DMS53 treated with DMSO at 0.1 percent for 48 hours (cell line): ENCODE measurements at regions not wholly inside any gene's neighbourhood (a gene's known extent, or its start where the extent isn't known, plus 50 kb on each side); places are given as distances from the start of the nearest gene placed in this dataset.
A peak's percentile ranks its signal among the peaks of the same experiment; 100 is the strongest.
"Not testable (repeated sequence)": the region's sequence is repeated elsewhere in the genome, so short reads cannot be mapped to it uniquely, and the experiment has no call there.

ENCODE experiments used
- DNase-seq: peaks from one replicate; lab custom pipeline; 2025; ENCODE audit not compliant: unreplicated experiment; lab: John Stamatoyannopoulos, UW

- no peak for DNase-seq
Measured at GRCh38 chr13:30071969-30072817, 221.8 kb upstream of the UBL3 start.

GRCh38 chr13:30065181-30065580 is 214.8 kb upstream of the UBL3 start:
- no peak for DNase-seq

- DNase-seq = no peak
Measured at GRCh38 chr13:30063892-30064291, 213.5 kb upstream of the UBL3 start.

GRCh38 chr13:30061217-30061616 is 210.8 kb upstream of the UBL3 start:
- no peak for DNase-seq

GRCh38 chr13:30058429-30058828 is 208.0 kb upstream of the UBL3 start:
- DNase-seq = no peak

- DNase-seq = not testable (repeated sequence)
Measured at GRCh38 chr13:30054546-30054945, 204.1 kb upstream of the UBL3 start.

- DNase-seq = no peak
Measured at GRCh38 chr13:30053939-30054338, 203.5 kb upstream of the UBL3 start.

GRCh38 chr13:30052120-30052519 is 201.7 kb upstream of the UBL3 start:
- DNase-seq = no peak

GRCh38 chr13:30051531-30052060 is 201.2 kb upstream of the UBL3 start:
- DNase-seq = no peak

GRCh38 chr13:30049692-30050091 is 199.3 kb upstream of the UBL3 start:
- DNase-seq = no peak

GRCh38 chr13:30047154-30047874 is 196.9 kb upstream of the UBL3 start:
- no peak for DNase-seq

GRCh38 chr13:30045916-30046704 is 195.7 kb upstream of the UBL3 start:
- DNase-seq = peak; percentile 8

- no peak for DNase-seq
Measured at GRCh38 chr13:30044932-30045331, 194.5 kb upstream of the UBL3 start.

- DNase-seq = no peak
Measured at GRCh38 chr13:30043631-30043925, 193.2 kb upstream of the UBL3 start.

GRCh38 chr13:30042891-30043630 is 192.6 kb upstream of the UBL3 start:
- DNase-seq = no peak

GRCh38 chr13:30042272-30042671 is 191.9 kb upstream of the UBL3 start:
- no peak for DNase-seq

GRCh38 chr13:30039511-30039911 is 189.1 kb upstream of the UBL3 start:
- DNase-seq = no peak

GRCh38 chr13:30038884-30039283 is 188.5 kb upstream of the UBL3 start:
- no peak for DNase-seq

- no peak for DNase-seq
Measured at GRCh38 chr13:30037766-30038165, 187.3 kb upstream of the UBL3 start.

GRCh38 chr13:30037306-30037705 is 186.9 kb upstream of the UBL3 start:
- DNase-seq = no peak

GRCh38 chr13:30034458-30034795 is 184.0 kb upstream of the UBL3 start:
- no peak for DNase-seq
